Activated naive CD4-positive, alpha-beta T cell treated with anti-CD3 and anti-CD28 coated beads, Interleukin-2, amount 10 ng/mL, durations not matched to agents 7 days and 5 days (primary cell): ENCODE measurements at regions not wholly inside any gene's neighbourhood (a gene's known extent, or its start where the extent isn't known, plus 50 kb on each side); places are given as distances from the start of the nearest gene placed in this dataset.

Experiments used
- CTCF ChIA-PET: fragments of 350-600 bp; sonication (Branson Sonifier 250); formaldehyde crosslinking; loops from one replicate; lab custom pipeline; 2021; ENCODE audit warnings: antibody characterized with exemption; lab: Charles Lee
- DNase-seq: peaks from one replicate; pipeline ENCODE4 v3.0.0-alpha.2; 2020
- H3K27ac Mint-ChIP-seq: one replicate; pipeline ENCODE4 v1.8.0; 2021; ENCODE audit warnings: mild to moderate bottlenecking, moderate library complexity, mixed read lengths
- H3K27me3 Mint-ChIP-seq: one replicate; pipeline ENCODE4 v1.8.0; 2021; ENCODE audit warnings: mild to moderate bottlenecking, mixed read lengths
- H3K36me3 Mint-ChIP-seq: one replicate; pipeline ENCODE4 v1.8.0; 2021; ENCODE audit warnings: mixed read lengths
- H3K4me1 Mint-ChIP-seq: one replicate; pipeline ENCODE4 v1.8.0; 2021; ENCODE audit warnings: mixed read lengths
- H3K4me3 Mint-ChIP-seq: one replicate; pipeline ENCODE4 v1.8.0; 2021; ENCODE audit warnings: mild to moderate bottlenecking, moderate library complexity, mixed read lengths
- H3K9me3 Mint-ChIP-seq: one replicate; pipeline ENCODE4 v1.8.0; 2021; ENCODE audit warnings: mixed read lengths

GRCh38 chr11:31986201-31986889 lies 104.5 kb upstream of the RCN1 start:
- CTCF ChIA-PET = interaction anchor here (0.6 to 1.2 kb wide), 2 partner anchors 11 to 28 kb away, joined by 3 to 4 read pairs; no protein-coding TSS in a partner anchor
- Mint-ChIP-seq H3K27ac (no peak overlapping the region), H3K27me3 (peaks cover 46% of the 10 kb centered on the region), H3K9me3 (no peaks in the 10 kb centered on the region), H3K4me3 (no peak overlapping the region), H3K4me1 (no peaks in the 10 kb centered on the region), H3K36me3 (no peaks in the 10 kb centered on the region)
- DNase-seq = no peak

GRCh38 chr11:31981457-31981856 lies 109.4 kb upstream of the RCN1 start:
- Mint-ChIP-seq H3K4me3 (no peak overlapping the region), H3K27me3 (peaks cover 27% of the 10 kb centered on the region), H3K27ac (no peak overlapping the region), H3K4me1 (no peaks in the 10 kb centered on the region), H3K9me3 (no peaks in the 10 kb centered on the region), H3K36me3 (no peaks in the 10 kb centered on the region)
- no peak for DNase-seq
- CTCF ChIA-PET = no interaction called here

- H3K4me1 Mint-ChIP-seq = no peaks in the 10 kb centered on the region
- H3K27ac Mint-ChIP-seq = no peak overlapping the region
- CTCF ChIA-PET = no interaction called here
- no peak for DNase-seq
- no peaks in the 10 kb centered on the region for H3K9me3 Mint-ChIP-seq
- no peak overlapping the region for H3K4me3 Mint-ChIP-seq
- peaks cover 15% of the 10 kb centered on the region for H3K27me3 Mint-ChIP-seq
- no peaks in the 10 kb centered on the region for H3K36me3 Mint-ChIP-seq
Measured at GRCh38 chr11:31977343-31977742, 113.5 kb upstream of the RCN1 start.

DNA sequence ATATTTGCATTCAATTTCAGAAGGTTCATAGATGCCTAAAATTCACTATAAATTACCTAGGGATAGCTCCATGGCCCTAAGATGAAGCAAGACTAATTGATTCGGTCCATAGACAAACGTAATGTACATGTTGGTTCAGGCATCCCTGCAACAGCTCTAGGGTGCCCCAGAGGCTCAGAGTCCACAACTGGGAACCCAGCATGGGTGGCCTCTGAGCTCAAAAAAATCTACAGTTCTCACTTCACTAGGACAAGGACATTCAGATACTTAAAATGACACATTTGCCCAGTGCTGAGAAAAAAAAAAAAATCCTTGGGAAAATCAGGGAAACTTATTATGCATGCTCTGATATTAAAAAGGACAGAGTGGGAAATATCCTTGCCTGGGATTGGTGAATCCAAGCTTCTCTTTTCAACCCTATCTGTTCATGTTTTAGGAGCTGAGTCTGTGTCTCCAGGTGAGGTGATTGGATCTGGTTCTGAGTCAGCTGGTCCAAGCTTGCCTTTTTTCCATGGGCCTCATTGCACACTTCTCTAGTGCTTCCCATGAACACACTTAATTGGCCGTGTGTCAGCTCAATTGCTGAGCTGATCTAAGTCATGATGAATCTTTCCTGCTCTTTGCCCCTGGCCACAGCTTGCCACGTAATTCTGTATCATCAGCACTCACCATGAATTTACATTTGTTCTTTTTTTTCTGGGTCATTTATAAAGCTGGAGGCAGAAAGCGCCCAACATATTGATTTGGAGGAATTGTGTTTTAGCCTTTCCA lies 116.3 kb upstream of the RCN1 start:
- Mint-ChIP-seq H3K9me3 (no peaks in the 10 kb centered on the region), H3K36me3 (no peaks in the 10 kb centered on the region), H3K4me3 (no peak overlapping the region), H3K27ac (no peak overlapping the region), H3K27me3 (peaks cover 19% of the 10 kb centered on the region), H3K4me1 (no peaks in the 10 kb centered on the region)
- CTCF ChIA-PET = interaction anchor here (0.6 to 2.5 kb wide), 3 partner anchors 17 to 1080 kb away, joined by 3 to 9 read pairs (median 5); no protein-coding TSS in a partner anchor
- DNase-seq = no peak

DNA sequence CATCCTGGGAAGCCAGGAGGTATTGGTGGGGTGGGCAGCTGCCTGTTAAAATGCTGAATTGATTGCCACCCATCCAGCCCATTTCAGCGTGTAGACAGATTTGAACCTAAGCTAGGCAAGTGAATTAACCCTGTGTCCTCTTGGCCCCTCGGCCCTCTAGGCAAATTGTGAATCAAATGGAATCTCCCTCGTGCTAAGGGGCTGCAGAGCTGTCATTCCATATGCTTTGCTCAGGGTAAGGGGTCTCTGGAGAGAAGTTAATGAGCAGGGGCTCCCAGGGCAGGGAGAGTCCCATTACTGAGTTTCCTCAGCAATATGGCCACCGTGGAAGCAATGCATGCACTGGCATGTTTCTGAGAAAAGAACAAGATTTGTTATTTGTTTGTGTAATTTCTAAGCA lies 117.7 kb upstream of the RCN1 start:
- CTCF ChIA-PET = interaction anchor here (0.6 to 0.7 kb wide), 2 partner anchors 16 to 451 kb away, joined by 3 read pairs; no protein-coding TSS in a partner anchor

DNA sequence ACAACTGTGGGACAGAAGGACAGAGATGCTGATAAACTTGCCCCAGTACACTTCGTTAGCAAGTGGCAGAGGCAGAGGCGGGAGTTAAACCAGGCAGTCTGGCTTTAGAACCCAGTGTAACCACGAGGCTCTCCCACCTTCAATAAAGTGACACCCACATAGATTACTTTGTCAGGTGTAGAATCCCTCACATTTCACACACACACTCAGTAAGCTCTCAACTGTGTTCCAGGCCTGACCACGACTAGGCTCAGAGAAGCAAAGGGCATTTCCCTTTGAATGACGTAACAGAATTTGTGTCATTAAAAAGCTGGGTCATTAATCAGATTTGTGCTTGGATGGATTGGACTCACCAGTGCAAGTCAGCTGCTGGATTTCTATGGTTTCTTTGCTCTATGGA lies 118.3 kb upstream of the RCN1 start:
- CTCF ChIA-PET = interaction anchor here (0.6 to 0.7 kb wide), 2 partner anchors 15 to 450 kb away, joined by 3 read pairs; no protein-coding TSS in a partner anchor
- Mint-ChIP-seq H3K36me3 (no peaks in the 10 kb centered on the region), H3K27me3 (peaks cover 14% of the 10 kb centered on the region), H3K27ac (no peak overlapping the region), H3K9me3 (no peaks in the 10 kb centered on the region), H3K4me3 (no peak overlapping the region), H3K4me1 (no peaks in the 10 kb centered on the region)
- DNase-seq = no peak

More for the DNA sequence above, 117.7 kb upstream of the RCN1 start:
- Mint-ChIP-seq H3K36me3 (no peaks in the 10 kb centered on the region), H3K27me3 (peaks cover 19% of the 10 kb centered on the region), H3K27ac (no peak overlapping the region), H3K9me3 (no peaks in the 10 kb centered on the region), H3K4me1 (no peaks in the 10 kb centered on the region), H3K4me3 (no peak overlapping the region)
- no peak for DNase-seq

DNA sequence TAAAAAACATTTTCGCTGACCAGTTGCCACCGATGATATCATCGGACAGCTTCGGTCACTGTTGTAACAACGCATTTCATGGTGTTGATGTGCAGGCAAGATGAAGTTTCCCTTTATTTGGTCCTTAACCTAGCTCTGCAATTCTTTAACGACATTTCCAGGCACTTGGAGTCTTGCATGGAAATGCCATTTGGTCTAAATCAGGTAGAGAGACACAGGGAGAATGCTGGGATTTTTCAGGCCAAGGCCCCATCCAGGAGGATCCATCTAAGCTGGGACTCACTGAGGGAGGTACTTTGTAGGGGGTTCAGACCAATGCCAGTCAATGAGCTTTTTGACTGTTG lies 121.5 kb upstream of the RCN1 start:
- H3K27ac Mint-ChIP-seq = no peak overlapping the region

DNA sequence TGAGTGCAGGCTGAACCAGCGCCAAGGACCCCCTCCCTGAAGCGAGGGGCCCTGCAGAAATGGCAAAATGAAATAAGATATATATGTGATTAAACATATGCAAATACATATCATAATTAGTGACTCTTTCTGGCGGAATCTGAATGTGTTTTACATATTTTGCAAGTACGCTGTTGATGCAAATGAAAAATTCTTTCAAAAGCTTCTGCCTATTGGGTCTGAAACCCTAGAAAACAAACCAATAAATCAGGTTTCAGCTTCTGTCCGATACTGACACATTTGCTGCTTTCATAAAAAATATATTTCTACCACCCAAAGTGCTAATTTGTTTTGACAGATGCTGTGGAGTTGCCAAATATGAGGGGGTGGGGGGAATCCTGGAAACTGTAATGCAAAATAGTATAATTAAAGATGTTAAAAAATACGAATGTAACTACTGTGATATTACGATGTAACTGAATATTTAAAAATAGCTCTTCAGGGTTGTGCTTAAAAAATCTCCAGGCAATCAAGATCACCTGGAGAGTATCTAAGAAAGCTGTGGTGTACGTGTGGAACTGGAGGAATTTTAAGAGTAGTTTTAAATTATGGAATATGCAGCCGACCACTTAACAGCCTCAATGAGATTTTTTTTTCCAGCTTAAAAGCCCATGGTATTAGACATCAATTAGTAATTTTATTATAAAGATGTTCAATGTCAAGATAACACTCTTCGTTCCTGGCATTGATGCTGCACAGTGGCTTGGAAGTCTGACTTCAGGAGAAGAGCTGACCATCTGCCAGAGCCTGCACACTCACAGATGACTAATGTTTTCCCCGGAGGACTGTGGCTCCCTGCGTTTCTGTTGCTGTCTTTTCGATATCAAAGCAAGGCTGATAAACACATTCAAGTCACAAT lies 122.2 kb upstream of the RCN1 start:
- Mint-ChIP-seq H3K27me3 (peaks cover 8% of the 10 kb centered on the region), H3K4me1 (no peaks in the 10 kb centered on the region), H3K36me3 (no peaks in the 10 kb centered on the region), H3K27ac (no peak overlapping the region), H3K4me3 (no peak overlapping the region), H3K9me3 (no peaks in the 10 kb centered on the region)
- no peak for DNase-seq
- CTCF ChIA-PET = interaction anchor here (1.9 kb wide), 1 partner anchor 11 kb away, joined by 8 read pairs; no protein-coding TSS in a partner anchor

More for the DNA sequence above, 121.5 kb upstream of the RCN1 start:
- Mint-ChIP-seq H3K9me3 (no peaks in the 10 kb centered on the region), H3K36me3 (no peaks in the 10 kb centered on the region), H3K4me3 (no peak overlapping the region), H3K27me3 (peaks cover 8% of the 10 kb centered on the region), H3K4me1 (no peaks in the 10 kb centered on the region)
- DNase-seq = no peak
- CTCF ChIA-PET = interaction anchor here (1.9 kb wide), 1 partner anchor 11 kb away, joined by 8 read pairs; no protein-coding TSS in a partner anchor

- Mint-ChIP-seq H3K27me3 (peaks cover 8% of the 10 kb centered on the region), H3K4me3 (no peak overlapping the region), H3K27ac (no peak overlapping the region), H3K9me3 (no peaks in the 10 kb centered on the region), H3K36me3 (no peaks in the 10 kb centered on the region), H3K4me1 (no peaks in the 10 kb centered on the region)
- no peak for DNase-seq
- CTCF ChIA-PET = interaction anchor here (1.6 kb wide), 1 partner anchor 9 kb away, joined by 6 read pairs; no protein-coding TSS in a partner anchor
Measured at GRCh38 chr11:31967404-31968130, 123.3 kb upstream of the RCN1 start.

DNA sequence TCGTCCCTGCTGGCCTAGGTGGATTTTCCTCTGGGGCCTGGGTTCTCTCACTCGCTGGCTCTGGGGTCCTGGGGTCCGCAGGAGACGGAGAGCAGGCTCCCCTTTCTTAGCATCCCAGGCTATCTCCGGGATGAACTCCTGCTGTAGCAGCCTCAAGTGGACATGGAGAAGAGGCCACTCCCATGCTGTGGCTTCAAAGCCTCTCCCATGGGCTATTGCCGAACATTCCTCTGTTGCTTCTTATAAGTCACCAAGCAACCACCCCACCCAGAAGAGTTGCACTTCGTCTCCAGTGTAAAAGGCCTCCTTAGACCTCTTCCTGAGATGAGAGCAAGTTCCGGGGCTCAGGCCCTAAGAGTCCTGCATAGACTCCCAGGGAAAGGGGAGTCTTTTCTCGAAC lies 124.0 kb upstream of the RCN1 start:
- CTCF ChIA-PET = interaction anchor here (1.6 kb wide), 1 partner anchor 9 kb away, joined by 6 read pairs; no protein-coding TSS in a partner anchor
- Mint-ChIP-seq H3K9me3 (no peaks in the 10 kb centered on the region), H3K4me3 (no peak overlapping the region), H3K27me3 (peaks cover 8% of the 10 kb centered on the region), H3K27ac (no peak overlapping the region), H3K4me1 (no peaks in the 10 kb centered on the region), H3K36me3 (no peaks in the 10 kb centered on the region)
- no peak for DNase-seq

- H3K36me3 Mint-ChIP-seq = no peaks in the 10 kb centered on the region
- no peak overlapping the region for H3K4me3 Mint-ChIP-seq
- H3K27me3 Mint-ChIP-seq = peaks cover 4% of the 10 kb centered on the region
- no peaks in the 10 kb centered on the region for H3K9me3 Mint-ChIP-seq
- H3K4me1 Mint-ChIP-seq = no peaks in the 10 kb centered on the region
- no peak for DNase-seq
- CTCF ChIA-PET = no interaction called here
- H3K27ac Mint-ChIP-seq = no peak overlapping the region
Measured at GRCh38 chr11:31964181-31964580, 126.7 kb upstream of the RCN1 start.

DNA sequence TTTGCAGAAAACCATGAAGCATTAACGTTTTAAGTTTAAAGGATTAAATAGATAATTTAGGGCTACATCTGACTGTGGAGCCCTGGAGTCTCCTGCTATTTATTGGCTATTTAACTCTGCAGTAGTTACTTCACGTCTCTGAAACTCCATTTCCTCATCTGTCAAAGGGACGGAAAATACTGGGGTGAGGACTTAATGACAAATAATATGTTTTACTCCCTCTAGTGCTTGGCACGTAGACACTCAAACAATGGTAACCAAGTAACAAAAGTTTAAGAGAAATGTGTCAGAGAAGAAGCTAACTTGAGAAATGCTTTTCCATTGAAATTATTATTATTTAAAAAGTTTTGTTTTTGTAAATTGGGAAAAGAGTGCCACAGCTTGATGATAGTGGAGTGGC lies 130.7 kb upstream of the RCN1 start:
- CTCF ChIA-PET = interaction anchor here (0.6 kb wide), 1 partner anchor 269 kb away, joined by 4 read pairs; no protein-coding TSS in a partner anchor
- H3K4me3 Mint-ChIP-seq = no peak overlapping the region
- no peaks in the 10 kb centered on the region for H3K9me3 Mint-ChIP-seq
- no peaks in the 10 kb centered on the region for H3K36me3 Mint-ChIP-seq
- no peak for DNase-seq
- H3K27ac Mint-ChIP-seq = no peak overlapping the region
- peaks cover 3% of the 10 kb centered on the region for H3K4me1 Mint-ChIP-seq
- peaks cover 4% of the 10 kb centered on the region for H3K27me3 Mint-ChIP-seq

DNA sequence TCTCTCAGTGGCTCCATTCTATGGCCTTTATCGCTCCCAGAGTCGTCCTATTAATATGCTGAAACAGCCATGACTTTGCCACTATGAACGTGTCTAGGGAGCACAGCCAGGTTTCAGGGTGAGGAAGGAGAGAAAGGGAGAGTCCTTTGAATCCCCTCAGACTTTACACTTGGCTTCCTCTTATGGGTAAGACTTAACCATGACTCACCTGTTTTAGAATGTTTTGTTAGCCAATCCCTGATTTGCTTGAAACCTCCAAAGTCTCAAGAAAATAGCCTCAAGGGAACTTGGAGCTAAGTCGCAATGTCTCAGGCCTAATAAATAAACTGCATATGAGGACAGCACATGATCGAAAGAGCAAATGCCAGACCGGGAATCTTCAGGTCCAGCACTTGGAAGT lies 131.2 kb upstream of the RCN1 start:
- peaks cover 3% of the 10 kb centered on the region for H3K4me1 Mint-ChIP-seq
- no peak overlapping the region for H3K27ac Mint-ChIP-seq
- H3K4me3 Mint-ChIP-seq = no peak overlapping the region
- H3K9me3 Mint-ChIP-seq = no peaks in the 10 kb centered on the region
- CTCF ChIA-PET = interaction anchor here (2.7 kb wide), 1 partner anchor 722 kb away, joined by 18 read pairs; no protein-coding TSS in a partner anchor
- peaks cover 7% of the 10 kb centered on the region for H3K27me3 Mint-ChIP-seq
- H3K36me3 Mint-ChIP-seq = no peaks in the 10 kb centered on the region
- no peak for DNase-seq
